Activated CD4-positive, alpha-beta T cell treated with anti-CD3 and anti-CD28 coated beads, Interleukin-2, Interleukin-6, amounts not matched to agents 100 ng/mL and 50 ng/mL, durations not matched to agents 16 hours and 8 hours (primary cell): ENCODE measurements at regions not wholly inside any gene's neighbourhood (a gene's known extent, or its start where the extent isn't known, plus 50 kb on each side); places are given as distances from the start of the nearest gene placed in this dataset.
A peak's percentile ranks its signal among the peaks of the same experiment; 100 is the strongest.

ENCODE experiments used
- DNase-seq: peaks from one replicate; pipeline ENCODE4 v3.0.0-alpha.2; 2020

- DNase-seq = no peak
Observed at GRCh38 chr7:17485904-17486303, 187.5 kb downstream of the AHR start.

- DNase-seq = no peak
Observed at GRCh38 chr7:17486835-17487234, 188.4 kb downstream of the AHR start.

GRCh38 chr7:17487343-17487742 is 188.9 kb downstream of the AHR start:
- DNase-seq = no peak

- no peak for DNase-seq
Observed at GRCh38 chr7:17488829-17489228, 190.4 kb downstream of the AHR start.

- no peak for DNase-seq
Observed at GRCh38 chr7:17489961-17490360, 191.5 kb downstream of the AHR start.

GRCh38 chr7:17490825-17491224 is 192.4 kb downstream of the AHR start:
- no peak for DNase-seq

GRCh38 chr7:17492437-17492836 is 194.0 kb downstream of the AHR start:
- peak; percentile 50 for DNase-seq

- no peak for DNase-seq
Observed at GRCh38 chr7:17493446-17493845, 195.0 kb downstream of the AHR start.

GRCh38 chr7:17495655-17496394 is 197.4 kb downstream of the AHR start:
- peak; percentile 11 for DNase-seq

- no peak for DNase-seq
Observed at GRCh38 chr7:17497136-17497535, 198.7 kb downstream of the AHR start.

GRCh38 chr7:17497549-17498167 is 199.2 kb downstream of the AHR start:
- DNase-seq = no peak

- DNase-seq = no peak
Observed at GRCh38 chr7:17498230-17498629, 199.8 kb downstream of the AHR start.

GRCh38 chr7:17500736-17501135 is 202.3 kb downstream of the AHR start:
- DNase-seq = no peak

- DNase-seq = no peak
Observed at GRCh38 chr7:17501441-17502212, 203.2 kb downstream of the AHR start.

GRCh38 chr7:17502213-17503060 is 204.0 kb downstream of the AHR start:
- DNase-seq = no peak

- no peak for DNase-seq
Observed at GRCh38 chr7:17506095-17506494, 207.6 kb downstream of the AHR start.

- no peak for DNase-seq
Observed at GRCh38 chr7:17506596-17506995, 208.1 kb downstream of the AHR start.

GRCh38 chr7:17507717-17508116 is 209.3 kb downstream of the AHR start:
- DNase-seq = no peak

GRCh38 chr7:17512181-17512675 is 213.8 kb downstream of the AHR start:
- DNase-seq = no peak

GRCh38 chr7:17516771-17517170 is 218.3 kb downstream of the AHR start:
- no peak for DNase-seq

- DNase-seq = no peak
Observed at GRCh38 chr7:17520941-17521340, 222.5 kb downstream of the AHR start.

- DNase-seq = no peak
Observed at GRCh38 chr7:17521437-17521836, 223.0 kb downstream of the AHR start.
